HUES48 (cell line): ENCODE measurements at regions not wholly inside any gene's neighbourhood (a gene's known extent, or its start where the extent isn't known, plus 50 kb on each side); places are given as distances from the start of the nearest gene placed in this dataset.
"Not testable (repeated sequence)": the region's sequence is repeated elsewhere in the genome, so short reads cannot be mapped to it uniquely, and the experiment has no call there.

Source experiments
- H3K27ac ChIP-seq: one replicate; pipeline ENCODE4 v1.7.0; 2013; ENCODE audit warnings: low read depth, low read length, inconsistent platforms
- H3K27me3 ChIP-seq: 2 replicates; pipeline ENCODE4 v1.6.1; 2013; ENCODE audit warnings: mild to moderate bottlenecking, low read length; ENCODE audit not compliant: control insufficient read depth, insufficient read depth
- H3K36me3 ChIP-seq: 2 replicates; pipeline ENCODE4 v1.6.1; 2013; ENCODE audit warnings: low read length; ENCODE audit not compliant: control insufficient read depth, insufficient read depth
- H3K4me1 ChIP-seq: 2 replicates; pipeline ENCODE4 v1.6.1; 2013; ENCODE audit warnings: mild to moderate bottlenecking, low read length; ENCODE audit not compliant: control insufficient read depth, insufficient read depth
- H3K4me3 ChIP-seq: 2 replicates; pipeline ENCODE4 v1.5.1; 2013; ENCODE audit warnings: mild to moderate bottlenecking, low read depth, low read length
- H3K9ac ChIP-seq: 2 replicates; pipeline ENCODE4 v1.6.1; 2013; ENCODE audit warnings: mild to moderate bottlenecking, low read depth, low read length, moderate library complexity
- H3K9me3 ChIP-seq: 2 replicates; pipeline ENCODE4 v1.6.1; 2013; ENCODE audit warnings: low read length; ENCODE audit not compliant: control insufficient read depth, insufficient read depth

DNA sequence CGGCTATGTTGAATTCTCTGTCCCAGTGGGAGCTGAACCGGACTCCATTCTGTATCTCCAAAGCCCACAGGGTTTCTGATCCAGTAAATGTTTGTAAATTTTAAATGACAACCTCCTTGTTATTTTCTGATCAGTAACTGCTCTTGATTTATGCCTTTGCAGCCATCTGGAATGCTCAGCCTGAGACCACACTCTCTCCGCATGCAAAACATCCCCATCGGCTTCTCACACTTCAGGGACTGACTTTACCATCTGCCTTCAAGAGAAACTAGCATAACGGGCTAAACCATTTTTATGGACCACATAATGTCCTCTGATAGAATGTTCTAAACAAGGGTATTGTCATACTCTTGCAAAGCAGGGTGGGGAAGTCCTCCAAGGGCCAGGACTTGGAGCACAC, 94.5 kb upstream of the FOXQ1 start:
- H3K9ac ChIP-seq = no peak overlapping the region
- no peak overlapping the region for H3K27ac ChIP-seq
- no peaks in the 10 kb centered on the region for H3K9me3 ChIP-seq
- H3K36me3 ChIP-seq = no peaks in the 10 kb centered on the region
- no peaks in the 10 kb centered on the region for H3K4me1 ChIP-seq
- no peak overlapping the region for H3K4me3 ChIP-seq
- H3K27me3 ChIP-seq = no peaks in the 10 kb centered on the region

GRCh38 chr6:1216488-1216974, 95.4 kb upstream of the FOXQ1 start:
- Histone ChIP-seq H3K27me3 (no peaks in the 10 kb centered on the region), H3K9me3 (no peaks in the 10 kb centered on the region), H3K27ac (no peak overlapping the region), H3K4me1 (no peaks in the 10 kb centered on the region), H3K9ac (no peak overlapping the region), H3K4me3 (no peak overlapping the region), H3K36me3 (no peaks in the 10 kb centered on the region)

DNA sequence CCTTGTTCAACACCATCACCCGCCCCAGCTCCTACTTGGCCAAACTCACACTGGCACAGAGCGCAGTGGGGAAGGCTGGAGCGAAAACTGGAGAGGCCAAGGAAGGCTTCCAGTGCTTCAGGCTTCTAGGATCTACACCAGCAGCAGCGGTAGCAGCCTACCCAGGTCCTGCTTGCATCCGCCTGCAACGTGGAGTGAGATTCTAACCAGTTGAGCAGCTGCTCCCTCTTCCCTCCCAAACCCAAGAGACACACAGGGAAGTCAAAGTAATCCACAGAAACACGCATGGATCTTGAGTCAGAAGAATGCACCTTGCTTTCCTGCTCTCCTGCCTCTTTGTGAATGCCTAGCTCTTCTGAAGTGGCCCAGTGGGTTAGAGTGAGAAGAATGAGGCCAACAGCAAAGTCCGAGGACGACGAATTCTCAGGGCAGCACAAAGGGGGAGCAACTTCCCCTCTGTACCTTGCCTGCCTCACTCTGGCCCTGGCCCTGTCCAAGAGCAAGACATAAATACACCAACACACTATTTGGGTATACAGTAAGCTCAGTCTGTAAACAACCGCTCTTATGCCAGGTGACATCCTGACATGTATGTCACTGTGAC, 95.9 kb upstream of the FOXQ1 start:
- no peak overlapping the region for H3K9ac ChIP-seq
- no peaks in the 10 kb centered on the region for H3K36me3 ChIP-seq
- H3K4me3 ChIP-seq = no peak overlapping the region
- no peaks in the 10 kb centered on the region for H3K4me1 ChIP-seq
- no peaks in the 10 kb centered on the region for H3K27me3 ChIP-seq
- H3K9me3 ChIP-seq = no peaks in the 10 kb centered on the region
- H3K27ac ChIP-seq = no peak overlapping the region

GRCh38 chr6:1215023-1215422, 96.9 kb upstream of the FOXQ1 start:
- Histone ChIP-seq H3K4me1 (no peaks in the 10 kb centered on the region), H3K27ac (no peak overlapping the region), H3K36me3 (no peaks in the 10 kb centered on the region), H3K9ac (no peak overlapping the region), H3K27me3 (no peaks in the 10 kb centered on the region), H3K9me3 (no peaks in the 10 kb centered on the region), H3K4me3 (no peak overlapping the region)

GRCh38 chr6:1212919-1213318, 99.0 kb upstream of the FOXQ1 start:
- no peaks in the 10 kb centered on the region for H3K9me3 ChIP-seq
- no peak overlapping the region for H3K27ac ChIP-seq
- no peaks in the 10 kb centered on the region for H3K27me3 ChIP-seq
- no peak overlapping the region for H3K4me3 ChIP-seq
- no peaks in the 10 kb centered on the region for H3K4me1 ChIP-seq
- no peaks in the 10 kb centered on the region for H3K36me3 ChIP-seq
- no peak overlapping the region for H3K9ac ChIP-seq

DNA sequence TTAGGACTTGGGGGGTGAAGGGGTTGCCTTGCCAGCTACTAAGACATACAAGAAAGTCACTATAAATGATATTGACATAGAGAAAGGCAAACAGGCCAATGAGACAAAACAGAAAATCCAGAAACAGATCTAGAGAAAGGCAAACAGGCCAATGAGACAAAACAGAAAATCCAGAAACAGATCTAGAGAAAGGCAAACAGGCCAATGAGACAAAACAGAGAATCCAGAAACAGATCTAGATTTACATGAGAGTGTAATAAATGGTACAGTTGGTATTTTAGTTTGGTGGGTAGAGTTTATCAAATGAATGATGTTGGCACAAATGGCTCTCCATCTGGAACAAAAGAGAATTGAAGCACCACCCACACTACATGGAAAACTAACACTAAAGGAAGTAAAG, 99.8 kb upstream of the FOXQ1 start:
- not testable (repeated sequence) for H3K27me3 ChIP-seq, H3K9ac ChIP-seq, H3K36me3 ChIP-seq, H3K4me3 ChIP-seq, H3K4me1 ChIP-seq, H3K9me3 ChIP-seq, H3K27ac ChIP-seq

GRCh38 chr6:1210631-1211030, 101.3 kb upstream of the FOXQ1 start:
- not testable (repeated sequence) for H3K36me3 ChIP-seq, H3K4me1 ChIP-seq, H3K9ac ChIP-seq, H3K4me3 ChIP-seq, H3K27me3 ChIP-seq, H3K27ac ChIP-seq, H3K9me3 ChIP-seq

GRCh38 chr6:1208876-1209275, 103.0 kb upstream of the FOXQ1 start:
- Histone ChIP-seq H3K9ac (no peak overlapping the region), H3K4me3 (no peak overlapping the region), H3K27me3 (no peaks in the 10 kb centered on the region), H3K4me1 (no peaks in the 10 kb centered on the region), H3K36me3 (no peaks in the 10 kb centered on the region), H3K9me3 (no peaks in the 10 kb centered on the region), H3K27ac (no peak overlapping the region)

DNA sequence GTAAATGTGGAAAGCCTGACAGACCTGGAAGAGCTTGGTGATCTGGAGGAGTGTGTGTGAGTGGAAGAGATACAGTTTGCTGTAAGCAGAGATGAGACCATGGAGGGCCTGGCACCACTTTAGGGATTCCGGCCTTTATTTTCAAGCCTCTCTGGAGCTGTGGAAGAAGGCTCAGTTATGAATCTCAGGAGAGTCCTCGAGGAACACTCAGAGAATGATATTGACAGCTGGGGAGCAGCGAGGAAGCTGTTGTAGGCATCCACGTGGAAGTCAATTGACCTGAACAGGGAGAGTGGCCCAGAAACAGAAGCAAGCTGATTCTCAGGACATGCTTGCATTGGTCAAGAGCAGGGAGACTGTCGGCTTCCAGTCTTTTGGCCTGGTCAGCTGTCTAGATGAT, 108.4 kb upstream of the FOXQ1 start:
- Histone ChIP-seq H3K27ac (no peak overlapping the region), H3K4me3 (no peak overlapping the region), H3K9ac (no peak overlapping the region), H3K9me3 (no peaks in the 10 kb centered on the region), H3K27me3 (no peaks in the 10 kb centered on the region; the same call in 1 of the 2 replicates), H3K4me1 (peaks cover 13% of the 10 kb centered on the region; the same call in 1 of the 2 replicates), H3K36me3 (no peaks in the 10 kb centered on the region)

DNA sequence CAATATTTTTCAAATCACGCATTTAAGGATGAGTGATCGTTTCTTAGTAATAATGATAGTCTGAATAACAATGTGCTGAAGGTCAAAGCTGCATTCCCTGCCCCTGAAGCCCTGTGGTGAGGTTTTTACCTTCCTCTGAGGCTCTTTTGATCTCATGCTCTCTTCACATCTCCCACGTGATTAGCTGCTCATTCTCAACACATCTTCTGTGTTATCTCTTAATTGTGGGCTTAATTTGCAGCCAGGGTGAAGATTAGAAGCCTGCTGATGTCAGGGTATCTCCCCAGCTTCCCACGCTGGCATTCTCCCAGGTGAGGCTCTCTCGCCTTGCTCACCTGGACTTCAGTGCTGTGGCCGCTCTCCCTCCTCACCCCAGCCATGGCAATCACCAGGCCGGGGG, 109.7 kb upstream of the FOXQ1 start:
- Histone ChIP-seq H3K27ac (no peak overlapping the region), H3K27me3 (no peaks in the 10 kb centered on the region; the same call in 1 of the 2 replicates), H3K4me1 (peaks cover 18% of the 10 kb centered on the region; the same call in 1 of the 2 replicates), H3K36me3 (no peaks in the 10 kb centered on the region), H3K4me3 (no peak overlapping the region), H3K9me3 (no peaks in the 10 kb centered on the region), H3K9ac (no peak overlapping the region)

DNA sequence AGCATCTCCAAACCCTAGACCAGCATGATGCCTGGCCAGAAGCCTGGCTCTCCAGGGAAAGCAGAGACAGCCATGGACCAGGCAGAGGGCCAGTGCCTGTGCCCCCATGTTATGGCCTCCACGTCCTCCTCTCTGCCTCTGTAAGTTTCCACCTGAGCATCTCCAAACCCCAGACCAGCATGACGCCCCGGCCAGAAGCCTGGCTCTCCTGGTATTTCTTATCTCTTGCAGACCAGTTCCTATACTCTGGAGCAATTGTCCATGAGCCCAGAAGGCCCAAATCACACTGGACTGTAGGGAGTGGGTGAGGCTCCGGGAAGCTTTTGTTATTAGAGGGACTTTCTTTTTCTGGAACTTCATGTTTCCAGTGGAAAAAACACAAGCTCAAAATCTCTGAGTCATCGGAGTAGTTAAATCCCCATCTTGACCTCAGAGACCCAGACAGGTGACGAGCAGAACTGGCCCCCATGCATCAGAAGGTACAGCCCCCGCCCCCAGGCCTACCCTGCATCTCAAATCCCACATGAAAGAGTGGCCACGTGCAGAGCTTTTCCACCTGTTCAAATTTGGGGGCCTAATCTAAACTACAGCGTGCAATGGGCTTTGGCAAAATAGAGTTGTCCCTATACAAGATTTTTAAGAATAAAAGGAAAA, 110.2 kb upstream of the FOXQ1 start:
- Histone ChIP-seq H3K27me3 (no peaks in the 10 kb centered on the region; the same call in 1 of the 2 replicates), H3K4me1 (peaks cover 18% of the 10 kb centered on the region; the same call in 1 of the 2 replicates), H3K27ac (no peak overlapping the region), H3K9ac (no peak overlapping the region), H3K36me3 (no peaks in the 10 kb centered on the region), H3K9me3 (no peaks in the 10 kb centered on the region), H3K4me3 (no peak overlapping the region)
